ENCODE measurements at regions not wholly inside any gene's neighbourhood (a gene's known extent, or its start where the extent isn't known, plus 50 kb on each side); places are given as distances from the start of the nearest gene placed in this dataset.
A peak's percentile ranks its signal among the peaks of the same experiment; 100 is the strongest.

GRCh38 chr10:113294868-113295267 is 258.0 kb upstream of the HABP2 start:
- peaks cover 31% of the 10 kb centered on the region for H3K4me1 Mint-ChIP-seq
- H3K27me3 ChIP-seq (ENCODE audit: control insufficient read depth in 2 of 2, insufficient read depth in 2 of 2, low read length in 2 of 2): no peaks in the 10 kb centered on the region
- TF ChIP-seq CTCF (IDR thresholded peaks at IDR 0.05): no peak
- no peak overlapping the region for H3K27ac ChIP-seq (ENCODE audit: low read depth in 1 of 2, low read length in 2 of 2)
- no peak overlapping the region for H3K4me2 ChIP-seq (replicated peaks; ENCODE audit: extremely low read depth, low read length, poor library complexity, severe bottlenecking)
- H3K4me3 Mint-ChIP-seq: no peak overlapping the region
- no peaks in the 10 kb centered on the region for H4K20me1 ChIP-seq (ENCODE audit: insufficient read depth, low read length)
- peaks cover 27 to 32% of the 10 kb centered on the region in 2 donors for H3K4me1 ChIP-seq (ENCODE audit: control insufficient read depth in 1 of 2, insufficient read depth in 2 of 2, low read length in 2 of 2)
- no peak for DNase-seq
- peaks cover 0 to 4% (median 1%) of the 10 kb centered on the region in 3 donors for H3K27me3 Mint-ChIP-seq (ENCODE audit: low read depth in 3 of 3)
- 100% methylated on average over 1 of the region's 3 CpGs for WGBS (ENCODE audit: insufficient coverage)
- H3K9me3 Mint-ChIP-seq: peaks cover 0 to 2% (median 0%) of the 10 kb centered on the region in 7 donors
- H3K9ac ChIP-seq (ENCODE audit: insufficient read depth, low read length, poor library complexity, severe bottlenecking): no peak overlapping the region
- no peaks in the 10 kb centered on the region for H3K36me3 ChIP-seq (replicated peaks in 1 of 2; ENCODE audit: control insufficient read depth in 1 of 2, insufficient read depth in 2 of 2, low read length in 2 of 2)
- H3K27ac Mint-ChIP-seq: no peak overlapping the region
- no peaks in the 10 kb centered on the region for H3K9me3 ChIP-seq (replicated peaks in 1 of 2; ENCODE audit: control insufficient read depth in 1 of 2, insufficient read depth in 1 of 2, low read length in 2 of 2)
- no peak overlapping the region for H2AFZ ChIP-seq (ENCODE audit: insufficient read depth, low read depth, low read length, poor library complexity, severe bottlenecking)
- intact Hi-C loops (cut with micrococcal nuclease): no loop called here
- H3K4me3 ChIP-seq (replicated peaks in 1 of 3; ENCODE audit: low read depth in 2 of 3, low read length in 3 of 3): no peak overlapping the region
- H3K79me2 ChIP-seq (ENCODE audit: insufficient read depth, low read length): no peaks in the 10 kb centered on the region
- H3K36me3 Mint-ChIP-seq: no peaks in the 10 kb centered on the region

GRCh38 chr10:113297226-113297625 is 255.6 kb upstream of the HABP2 start:
- Mint-ChIP-seq H3K4me1 (peaks cover 35% of the 10 kb centered on the region), H3K36me3 (peaks cover 0 to 5% of the 10 kb centered on the region in 2 donors), H3K27ac (peak overlapping the region in 1 of 7 donors; percentile 13), H3K4me3 (no peak overlapping the region), H3K27me3 (ENCODE audit: low read depth in 3 of 3) (peaks cover 0 to 4% (median 1%) of the 10 kb centered on the region in 3 donors), H3K9me3 (peaks cover 0 to 3% (median 0%) of the 10 kb centered on the region in 7 donors)
- intact Hi-C loops (cut with micrococcal nuclease): no loop called here
- Histone ChIP-seq H3K79me2 (ENCODE audit: insufficient read depth, low read length) (no peaks in the 10 kb centered on the region), H3K9ac (ENCODE audit: insufficient read depth, low read length, poor library complexity, severe bottlenecking) (no peak overlapping the region), H4K20me1 (ENCODE audit: insufficient read depth, low read length) (no peaks in the 10 kb centered on the region), H3K9me3 (replicated peaks in 1 of 2; ENCODE audit: control insufficient read depth in 1 of 2, insufficient read depth in 1 of 2, low read length in 2 of 2) (no peaks in the 10 kb centered on the region), H3K27ac (ENCODE audit: low read depth in 1 of 2, low read length in 2 of 2) (no peak overlapping the region), H3K4me2 (replicated peaks; ENCODE audit: extremely low read depth, low read length, poor library complexity, severe bottlenecking) (no peak overlapping the region), H2AFZ (ENCODE audit: insufficient read depth, low read depth, low read length, poor library complexity, severe bottlenecking) (no peak overlapping the region), H3K4me1 (ENCODE audit: control insufficient read depth in 1 of 2, insufficient read depth in 2 of 2, low read length in 2 of 2) (peaks cover 33 to 35% of the 10 kb centered on the region in 2 donors), H3K4me3 (replicated peaks in 1 of 3; ENCODE audit: low read depth in 2 of 3, low read length in 3 of 3) (no peak overlapping the region), H3K27me3 (ENCODE audit: control insufficient read depth in 2 of 2, insufficient read depth in 2 of 2, low read length in 2 of 2) (no peaks in the 10 kb centered on the region), H3K36me3 (replicated peaks in 1 of 2; ENCODE audit: control insufficient read depth in 1 of 2, insufficient read depth in 2 of 2, low read length in 2 of 2) (no peaks in the 10 kb centered on the region)
- WGBS (ENCODE audit: insufficient coverage): 64% methylated on average over 2 of the region's 5 CpGs
- TF ChIP-seq CTCF (IDR thresholded peaks at IDR 0.05): no peak
- DNase-seq: no peak

Data from CD14-positive monocyte (primary cell).